ENCODE measurements at regions not wholly inside any gene's neighbourhood (a gene's known extent, or its start where the extent isn't known, plus 50 kb on each side); places are given as distances from the start of the nearest gene placed in this dataset.

DNA sequence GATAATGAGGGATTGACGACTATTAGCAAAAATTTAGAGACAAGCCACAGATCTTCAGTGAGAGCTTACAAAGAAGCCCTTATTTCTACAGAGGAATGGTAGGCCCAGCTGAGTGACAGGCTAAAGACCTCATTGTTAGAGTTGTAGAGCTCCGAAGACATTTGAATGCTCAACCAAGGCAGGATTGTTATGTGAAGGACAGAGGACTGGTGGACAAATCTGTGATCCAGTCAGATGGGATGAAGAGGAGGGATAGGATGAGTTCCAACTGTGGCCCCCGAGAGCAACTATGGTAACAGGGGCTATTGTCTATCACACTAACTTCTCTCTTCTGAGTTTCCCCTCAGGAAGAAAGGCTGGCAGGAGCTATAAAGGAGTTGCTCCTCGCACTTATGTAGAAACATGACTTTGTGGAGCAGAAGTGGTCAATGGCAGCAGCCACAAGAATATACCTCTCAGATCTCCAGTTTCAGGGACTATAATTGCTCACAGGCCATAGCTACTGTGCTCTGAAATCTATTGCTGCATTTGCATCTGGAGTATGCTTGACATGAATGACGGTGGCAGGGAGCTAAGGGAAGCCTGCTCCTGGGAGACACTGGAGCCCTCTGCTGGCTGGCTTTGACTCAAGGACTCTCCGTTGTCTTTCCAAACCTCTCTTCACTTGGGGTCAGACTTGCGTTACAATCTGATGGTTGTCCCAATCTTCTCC lies 50.3 kb upstream of the GREB1L start:
- no peak overlapping the region for H3K4me3 Mint-ChIP-seq
- no peaks in the 10 kb centered on the region for H3K9me3 Mint-ChIP-seq
- peaks cover 19% of the 10 kb centered on the region for H3K27me3 Mint-ChIP-seq
- H3K4me1 Mint-ChIP-seq = no peaks in the 10 kb centered on the region
- peak; percentile 15 for DNase-seq
- H3K27ac Mint-ChIP-seq = no peak overlapping the region
- H3K36me3 Mint-ChIP-seq (ENCODE audit: low read depth) = no peaks in the 10 kb centered on the region
- CTCF ChIA-PET = no interaction called here
- POLR2A ChIA-PET = no interaction called here

Measured in activated CD4-positive, alpha-beta T cell treated with anti-CD3 and anti-CD28 coated beads, Interleukin-2, amount 10 ng/mL, durations not matched to agents 7 days and 5 days (primary cell).